H54 (cell line): ENCODE measurements at regions not wholly inside any gene's neighbourhood (a gene's known extent, or its start where the extent isn't known, plus 50 kb on each side); places are given as distances from the start of the nearest gene placed in this dataset.
"Not testable (repeated sequence)": the region's sequence is repeated elsewhere in the genome, so short reads cannot be mapped to it uniquely, and the experiment has no call there.

Experiments
- DNase-seq: peaks from one replicate; pipeline ENCODE4 v3.0.0; 2011; ENCODE audit warnings: low spot score, mixed read lengths; ENCODE audit not compliant: insufficient read length
- FAIRE-seq: peaks from 3 replicates; lab custom pipeline; 2011; peaks lifted over from hg19 to GRCh38; lab: Jason Lieb, UNC
- POLR2A ChIP-seq: IDR thresholded peaks from 2 replicates; pipeline ENCODE4 v1.6.1; 2011; ENCODE audit warnings: low read depth, mild to moderate bottlenecking, low read length

DNA sequence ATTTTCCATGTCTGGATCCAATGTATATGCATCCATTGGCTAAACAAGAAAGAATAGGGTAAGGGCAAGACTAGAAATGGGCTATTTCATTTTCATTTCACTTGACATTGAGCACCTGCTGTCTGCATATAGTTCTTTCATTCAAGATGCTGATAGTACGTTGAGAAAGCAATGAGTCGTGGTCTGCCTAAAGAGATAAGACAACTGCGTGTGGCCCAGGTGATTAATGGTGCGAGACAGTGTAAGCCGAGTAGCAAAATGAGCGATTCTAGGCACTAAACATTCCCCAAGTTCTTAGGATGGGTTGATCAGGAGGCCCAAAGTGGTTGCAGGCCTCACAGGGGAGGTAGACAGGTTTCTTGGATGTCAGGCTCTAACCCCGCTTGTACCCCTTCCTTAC, 235.4 kb downstream of the PDCD6IP start:
- no peak for FAIRE-seq
- no peak for DNase-seq
- TF ChIP-seq POLR2A = no peak

DNA sequence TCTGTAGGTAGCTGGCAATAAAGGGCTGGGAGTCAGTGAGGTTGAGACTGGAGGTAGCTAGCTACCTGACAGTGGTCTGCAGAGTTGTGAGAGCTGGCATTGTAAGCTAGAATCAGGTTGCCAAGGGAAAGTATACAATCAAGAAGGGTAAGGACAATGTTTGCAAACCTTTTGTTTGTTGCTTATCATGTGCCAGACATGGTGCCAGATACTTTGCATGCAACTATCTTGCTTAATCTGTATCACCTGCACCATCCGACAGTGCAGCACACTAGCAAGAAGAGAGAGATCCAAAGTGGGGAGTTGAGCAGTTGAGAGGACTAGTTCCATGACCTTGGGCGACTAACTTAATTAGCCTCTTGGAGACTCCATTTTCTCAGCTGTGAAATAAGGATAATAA, 236.4 kb downstream of the PDCD6IP start:
- TF ChIP-seq POLR2A = no peak
- FAIRE-seq (no peak), DNase-seq (no peak)

DNA sequence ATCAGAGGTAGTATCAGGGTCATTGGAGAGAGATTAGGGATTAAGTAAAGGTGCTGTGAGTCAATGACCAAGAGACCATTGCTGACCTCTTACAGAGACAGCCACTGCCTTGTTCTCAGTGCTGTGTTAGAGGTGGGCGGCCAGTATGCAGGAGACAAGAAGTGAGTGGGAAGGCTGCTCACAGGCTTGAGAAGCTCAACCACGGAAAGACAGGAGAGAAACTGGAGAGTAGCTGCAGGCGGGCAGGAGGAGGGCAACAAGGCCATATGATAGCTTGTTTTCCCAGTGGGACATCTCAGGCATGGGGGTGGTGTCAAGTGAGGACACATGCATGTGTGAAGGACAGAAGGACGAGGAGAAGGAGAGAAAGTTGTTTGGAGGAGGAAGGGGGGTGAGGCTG, 237.3 kb downstream of the PDCD6IP start:
- FAIRE-seq (no peak), DNase-seq (no peak)
- TF ChIP-seq POLR2A = no peak

DNA sequence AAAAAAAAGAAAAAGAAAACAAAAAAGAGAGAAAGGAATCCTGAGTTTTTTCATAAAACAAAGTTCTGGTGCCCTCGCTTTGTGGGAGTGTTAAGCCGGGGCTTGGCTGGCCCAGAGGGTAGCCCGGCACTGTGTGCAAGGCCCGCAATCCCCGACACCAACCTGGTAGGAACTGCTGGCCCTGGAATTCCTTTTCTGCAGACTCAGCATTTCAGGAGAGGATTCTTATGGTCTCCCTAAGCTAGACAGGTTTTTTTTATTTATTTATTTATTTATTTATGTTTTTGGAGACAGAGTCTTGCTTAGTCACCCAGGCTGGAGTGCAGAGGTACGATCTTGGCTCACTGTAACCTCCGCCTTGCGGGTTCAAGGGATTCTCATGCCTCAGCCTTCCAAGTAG, 238.8 kb downstream of the PDCD6IP start:
- TF ChIP-seq POLR2A = no peak
- DNase-seq = no peak
- no peak for FAIRE-seq

DNA sequence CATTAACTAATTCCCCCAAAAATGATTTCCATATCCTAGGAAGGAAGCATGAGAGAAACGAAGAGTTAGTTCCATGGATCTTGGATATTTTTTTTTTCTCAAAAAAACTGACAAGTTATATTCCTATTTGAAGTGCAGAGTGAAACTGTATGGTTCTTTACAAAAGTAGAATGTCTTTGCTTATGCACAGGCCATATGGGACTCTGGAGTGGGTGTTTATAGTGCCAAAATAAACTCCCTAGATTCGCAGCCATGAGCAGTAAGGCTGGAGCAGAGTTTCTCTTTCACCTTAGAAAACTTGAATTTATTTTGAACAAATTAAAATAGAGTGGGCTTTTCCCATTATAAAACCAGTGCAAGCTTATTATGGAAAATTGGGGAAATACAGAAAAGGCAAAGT, 239.7 kb downstream of the PDCD6IP start:
- DNase-seq (no peak), FAIRE-seq (no peak)
- no peak for TF ChIP-seq POLR2A

DNA sequence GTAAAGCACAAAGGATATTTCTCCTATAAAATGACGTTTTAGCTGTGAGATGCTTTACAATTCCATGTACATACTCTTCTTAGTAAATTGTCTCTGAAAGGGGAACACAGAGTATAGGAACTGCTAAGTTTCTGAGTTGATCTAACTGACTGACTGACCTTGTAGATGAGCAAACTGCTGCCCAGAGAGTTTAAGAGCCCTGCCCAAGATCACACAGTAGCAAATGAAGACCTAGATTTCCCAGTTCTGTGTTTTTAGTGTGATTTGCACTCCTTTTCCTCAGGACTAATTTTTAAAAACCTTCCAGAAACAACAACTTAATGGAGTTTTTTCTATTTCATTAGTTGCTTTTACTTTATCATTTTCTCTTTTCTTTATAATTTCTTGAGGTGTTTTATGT, 247.7 kb downstream of the PDCD6IP start:
- DNase-seq (no peak), FAIRE-seq (no peak)
- TF ChIP-seq POLR2A = no peak

DNA sequence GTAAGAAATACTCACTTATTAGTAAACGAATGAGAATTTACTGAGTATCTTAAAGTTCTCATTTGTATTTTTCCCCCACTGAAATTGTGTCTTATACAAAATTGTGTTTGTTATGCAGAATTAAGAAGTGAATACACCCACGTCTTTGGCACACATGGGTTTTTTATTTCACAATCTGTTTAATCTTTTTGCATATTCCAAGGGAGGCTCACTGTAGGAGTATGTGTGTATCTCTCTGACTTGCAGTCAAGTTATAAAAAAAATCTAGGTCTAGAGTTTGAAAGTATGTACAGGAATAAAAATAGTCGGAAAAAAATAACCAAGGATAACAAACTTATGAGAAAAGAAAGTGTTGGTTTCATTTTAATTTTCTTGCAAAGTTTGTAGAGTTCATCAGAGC, 255.2 kb downstream of the PDCD6IP start:
- DNase-seq (no peak), FAIRE-seq (no peak)
- TF ChIP-seq POLR2A = no peak

DNA sequence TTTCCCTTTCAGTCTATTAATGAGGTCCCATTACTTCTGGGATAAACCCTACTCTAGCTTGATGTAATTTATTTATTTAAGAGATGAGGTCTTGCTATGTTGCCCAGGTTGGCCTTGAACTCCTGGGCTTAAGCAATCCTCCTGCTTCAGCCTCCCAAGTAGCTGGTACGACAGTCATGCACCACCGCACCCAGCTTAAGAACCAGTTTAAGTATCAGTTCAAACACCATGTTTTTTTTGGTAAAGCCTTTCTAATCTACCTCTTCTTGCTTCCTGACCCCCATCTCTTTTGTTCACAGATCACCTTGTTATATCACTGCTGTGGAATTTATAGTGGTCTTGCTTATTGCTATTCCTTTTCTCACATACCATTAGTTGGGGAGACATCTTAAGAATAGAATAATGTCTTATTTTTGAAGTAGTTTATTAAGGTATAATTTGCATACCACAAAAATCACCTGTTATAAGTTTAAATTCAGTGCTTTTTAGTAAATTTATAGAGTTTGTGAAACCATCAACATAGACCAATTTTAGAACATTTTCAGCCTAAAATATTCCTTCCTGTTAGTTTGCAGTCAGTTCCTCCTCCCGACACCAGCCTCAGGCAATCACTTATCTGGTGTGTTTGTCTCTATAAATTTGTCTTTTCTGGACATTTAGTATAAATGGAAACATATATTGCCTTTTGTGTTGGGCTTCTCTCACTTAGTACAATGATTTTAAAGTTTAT, 257.9 kb downstream of the PDCD6IP start:
- DNase-seq = no peak
- no peak for FAIRE-seq

DNA sequence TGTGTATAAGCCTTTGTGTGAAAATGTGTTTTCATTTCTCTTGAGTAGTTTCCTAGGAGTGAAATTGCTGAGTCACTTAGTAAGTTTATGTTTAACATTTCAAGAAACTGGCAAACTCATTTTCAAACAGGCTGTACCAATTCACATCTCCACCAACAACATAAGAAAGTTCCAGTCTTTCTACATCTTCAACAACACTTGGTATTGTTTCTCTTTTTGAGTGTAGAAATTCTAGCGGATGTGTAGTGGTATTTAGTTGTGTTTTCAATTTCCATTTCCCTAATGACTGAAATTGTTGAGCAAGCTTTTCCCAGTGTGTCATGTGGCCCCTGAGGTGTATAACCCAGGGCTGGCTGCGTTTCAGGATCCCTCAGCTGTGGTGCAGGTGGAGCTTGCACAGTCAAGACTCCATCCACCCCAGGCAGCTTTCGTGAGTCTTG, 258.5 kb downstream of the PDCD6IP start:
- FAIRE-seq (no peak), DNase-seq (no peak)
- TF ChIP-seq POLR2A = no peak

More for the DNA sequence above, 257.9 kb downstream of the PDCD6IP start:
- TF ChIP-seq POLR2A = no peak

DNA sequence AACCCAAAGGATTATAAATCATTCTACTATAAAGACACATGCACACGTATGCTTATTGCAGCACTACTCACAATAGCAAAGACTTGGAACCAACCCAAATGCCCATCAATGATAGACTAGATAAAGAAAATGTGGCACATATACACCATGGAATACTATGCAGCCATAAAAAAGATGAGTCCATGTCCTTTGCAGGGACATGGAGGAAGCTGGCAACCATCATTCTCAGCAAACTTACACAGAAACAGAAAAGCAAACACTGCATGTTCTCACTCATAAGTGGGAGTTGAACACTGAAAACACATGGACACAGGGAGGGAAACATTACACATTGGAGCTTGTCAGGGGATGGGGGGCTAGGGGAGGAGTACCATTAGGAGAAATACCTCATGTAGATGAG, 262.6 kb downstream of the PDCD6IP start:
- not testable (repeated sequence) for DNase-seq, FAIRE-seq

DNA sequence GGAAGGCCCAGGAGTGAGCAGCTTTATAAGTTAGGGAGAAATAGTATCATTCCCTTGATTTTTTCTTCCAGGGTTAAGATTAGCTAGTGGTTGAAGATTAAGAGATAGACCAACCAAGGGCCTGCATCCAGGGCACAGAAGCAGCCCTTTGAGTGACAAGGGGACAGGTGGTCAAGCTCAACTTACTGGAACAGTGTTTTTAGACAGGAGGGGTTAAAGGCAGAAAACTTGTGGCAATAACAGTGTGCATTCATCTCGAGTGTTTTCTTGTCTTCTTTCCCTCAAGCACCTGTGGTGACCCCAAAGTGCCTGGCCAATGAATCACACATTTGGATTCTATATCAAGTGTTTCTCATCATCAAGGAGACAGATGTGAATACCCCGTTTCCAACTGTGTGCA, 267.5 kb downstream of the PDCD6IP start:
- DNase-seq = no peak

DNA sequence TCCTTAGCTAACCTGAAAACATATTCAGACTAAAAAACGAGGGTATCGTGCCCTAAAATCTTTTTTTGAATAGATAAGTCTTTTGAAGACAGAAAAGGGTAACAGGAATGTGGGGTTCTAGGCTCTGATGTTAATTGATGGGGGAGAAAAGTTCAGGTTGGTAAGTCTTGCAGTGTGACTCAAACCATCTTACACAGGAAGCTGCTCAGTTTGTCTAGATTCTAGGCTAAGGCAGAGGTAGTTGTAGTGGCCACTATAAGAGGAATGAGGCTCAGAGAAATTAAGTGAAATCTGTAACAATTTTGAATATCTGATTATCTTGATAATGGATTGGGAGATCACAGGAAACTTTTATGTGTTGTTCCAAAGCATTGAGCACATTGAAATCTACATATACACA, 267.9 kb downstream of the PDCD6IP start:
- FAIRE-seq (no peak), DNase-seq (no peak)
- TF ChIP-seq POLR2A = no peak

More for the DNA sequence above, 267.5 kb downstream of the PDCD6IP start:
- FAIRE-seq = no peak
- no peak for TF ChIP-seq POLR2A

DNA sequence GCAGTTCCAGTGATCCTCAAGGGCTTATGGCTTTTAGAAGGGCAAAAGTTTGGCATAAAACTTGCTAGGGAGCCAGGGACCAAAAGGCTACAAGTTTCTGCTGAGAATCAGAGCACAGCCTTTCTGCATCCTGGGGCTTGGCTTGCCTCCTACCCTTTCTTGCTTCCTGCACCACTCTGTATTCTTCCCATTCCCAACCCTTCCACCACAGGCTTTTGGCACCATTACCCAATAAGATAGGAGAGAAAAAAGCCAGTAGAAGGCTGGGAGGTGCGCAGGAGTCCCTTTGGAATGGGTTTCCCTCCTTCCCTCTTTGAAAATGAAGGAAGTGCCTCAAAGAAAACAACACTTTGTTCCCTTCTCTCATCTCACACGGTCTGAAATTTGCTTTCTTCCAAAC, 268.6 kb downstream of the PDCD6IP start:
- FAIRE-seq (no peak), DNase-seq (no peak)
- no peak for TF ChIP-seq POLR2A

DNA sequence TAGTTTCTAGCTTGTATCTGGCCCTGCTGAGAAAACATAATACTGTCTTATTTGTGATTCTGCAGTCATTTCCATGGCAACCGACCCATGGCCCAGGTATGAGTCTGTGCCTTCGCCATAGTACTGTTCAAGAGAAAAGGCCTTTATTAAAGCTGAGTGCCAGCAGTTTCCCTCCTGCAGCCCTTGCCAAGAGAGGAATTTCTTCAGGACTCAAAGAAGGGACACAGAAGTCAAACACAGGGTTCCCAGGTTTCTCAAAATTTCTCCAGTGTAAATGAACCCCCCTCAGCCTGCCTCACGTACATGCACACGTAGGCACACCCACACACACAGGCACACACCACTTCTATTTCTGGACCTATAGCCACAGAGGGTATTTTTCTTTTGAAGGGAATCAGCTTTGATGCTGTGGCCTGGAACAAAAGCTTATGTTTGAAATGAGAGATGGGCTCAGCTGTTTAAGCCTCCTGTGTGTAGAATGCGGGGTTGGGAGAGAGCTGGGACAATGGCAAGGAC, 269.2 kb downstream of the PDCD6IP start:
- no peak for DNase-seq
- no peak for TF ChIP-seq POLR2A
- FAIRE-seq = no peak

DNA sequence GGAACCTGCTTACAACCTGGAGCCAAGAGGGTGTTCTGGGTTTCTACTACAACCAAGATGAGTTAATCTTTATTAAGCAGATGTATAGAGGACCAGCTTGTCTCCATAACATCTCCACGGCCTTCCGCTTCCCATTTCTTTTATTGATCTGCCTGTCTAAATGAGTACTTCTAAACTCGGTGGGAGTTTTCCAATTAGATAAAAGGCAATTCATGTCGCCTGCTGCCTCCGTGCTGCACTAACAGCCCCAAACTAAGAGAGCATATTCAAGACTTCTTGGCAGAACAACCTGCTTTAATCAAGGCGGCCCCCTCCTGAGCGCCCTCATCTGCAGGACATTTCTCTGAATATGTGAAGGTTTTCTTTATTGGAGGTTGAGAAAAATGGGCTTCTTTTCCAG, 270.1 kb downstream of the PDCD6IP start:
- FAIRE-seq = no peak
- TF ChIP-seq POLR2A = no peak
- no peak for DNase-seq
